SK-N-SH (cell line): ENCODE measurements at regions not wholly inside any gene's neighbourhood (a gene's known extent, or its start where the extent isn't known, plus 50 kb on each side); places are given as distances from the start of the nearest gene placed in this dataset.

Source experiments
- CTCF ChIA-PET: fragments of 300-600, 350-600 bp; formaldehyde crosslinking; extraction: SDS; loops from one replicate; lab custom pipeline; 2021; lab: Yijun Ruan, JAX
- POLR2A ChIA-PET: fragments of 350-600 bp; sonication (Branson Sonifier 250); formaldehyde crosslinking; extraction: SDS; loops from one replicate; lab custom pipeline; 2020; ENCODE audit warnings: antibody characterized with exemption, inconsistent platforms; lab: Yijun Ruan, JAX
- DNase-seq: peaks from one replicate; pipeline ENCODE4 v3.0.0; 2012
- H2AFZ ChIP-seq: fragments of 200-600 bp; sonication (generic); 2 replicates; pipeline ENCODE4 v1.8.1; 2016; ENCODE audit warnings: antibody characterized with exemption, mild to moderate bottlenecking, low read depth
- H3F3A ChIP-seq: fragments of 200-600 bp; sonication (generic); replicated peaks from 2 replicates; pipeline ENCODE3; 2016; ENCODE audit warnings: antibody characterized with exemption, mild to moderate bottlenecking; ENCODE audit not compliant: insufficient read depth
- H3K27ac ChIP-seq, 2 experiments: fragments of 200-500 bp in 1 of 2; fragments of 200-600 bp in 1 of 2; sonication (Bioruptor generic) in 1 of 2; sonication (generic), shearing (Covaris generic) in 1 of 2; 2 replicates each; pipeline versions ENCODE4 v1.5.1 to v1.6.1; 2014 to 2016; ENCODE audit warnings: low read depth in 2 of 2, inconsistent platforms in 1 of 2, low read length in 1 of 2, mild to moderate bottlenecking in 1 of 2, mixed read lengths in 1 of 2
- H3K27me3 ChIP-seq: fragments of 200-600 bp; sonication (generic), shearing (Covaris generic); 2 replicates; pipeline ENCODE4 v1.6.1; 2016; ENCODE audit warnings: mixed run types; ENCODE audit not compliant: insufficient read depth
- H3K36me3 ChIP-seq, 2 experiments: fragments of 200-500 bp in 1 of 2; fragments of 200-600 bp in 1 of 2; sonication (Bioruptor generic) in 1 of 2; sonication (generic) in 1 of 2; replicated peaks in 1 of 2; 2 replicates each; pipeline versions ENCODE3 to v1.5.1; 2014 to 2016; ENCODE audit warnings: low read length in 1 of 2, mild to moderate bottlenecking in 1 of 2; ENCODE audit not compliant: insufficient read depth in 2 of 2, control insufficient read depth in 1 of 2
- H3K4me1 ChIP-seq, 2 experiments: fragments of 200-500 bp in 1 of 2; fragments of 200-600 bp in 1 of 2; sonication (Bioruptor generic) in 1 of 2; sonication (generic), shearing (Covaris generic) in 1 of 2; 2 replicates each; pipeline versions ENCODE4 v1.5.1 to v1.6.1; 2014 to 2016; ENCODE audit warnings: low read depth in 1 of 2, low read length in 1 of 2, mixed run types in 1 of 2; ENCODE audit not compliant: insufficient read depth in 2 of 2, control insufficient read depth in 1 of 2
- H3K4me2 ChIP-seq: fragments of 200-600 bp; sonication (generic), shearing (Covaris generic); 2 replicates; pipeline ENCODE4 v1.6.1; 2017; ENCODE audit warnings: mixed run types
- H3K4me3 ChIP-seq, 2 experiments: fragments of 200-500 bp in 1 of 2; fragments of 200-600 bp in 1 of 2; sonication (Bioruptor generic) in 1 of 2; sonication (generic), shearing (Covaris generic) in 1 of 2; 2 replicates each; pipeline versions ENCODE4 v1.5.1 to v1.8.1; 2014 to 2016; ENCODE audit warnings: low read depth in 2 of 2, inconsistent platforms in 1 of 2, low read length in 1 of 2, mild to moderate bottlenecking in 1 of 2, mixed read lengths in 1 of 2, moderate library complexity in 1 of 2
- H3K79me2 ChIP-seq: fragments of 200-600 bp; sonication (generic); 2 replicates; pipeline ENCODE4 v1.8.1; 2017; ENCODE audit warnings: mild to moderate bottlenecking; ENCODE audit not compliant: insufficient read depth
- H3K9ac ChIP-seq: fragments of 200-600 bp; sonication (generic); 2 replicates; pipeline ENCODE4 v1.6.1; 2017; ENCODE audit warnings: mixed run types
- H3K9me2 ChIP-seq: fragments of 200-600 bp; sonication (generic); 2 replicates; pipeline ENCODE4 v1.6.1; 2017; ENCODE audit warnings: mixed run types
- H3K9me3 ChIP-seq: fragments of 200-600 bp; sonication (generic); 2 replicates; pipeline ENCODE4 v1.6.1; 2017; ENCODE audit warnings: mixed run types, mild to moderate bottlenecking, moderate library complexity
- H4K20me1 ChIP-seq: fragments of 200-600 bp; sonication (generic); 2 replicates; pipeline ENCODE4 v1.6.1; 2017; ENCODE audit warnings: mild to moderate bottlenecking, mixed run types; ENCODE audit not compliant: insufficient read depth
- CHD2 ChIP-seq: fragments of 150-350 bp; IDR thresholded peaks from 2 replicates; pipeline ENCODE4 v1.6.1; 2018; ENCODE audit warnings: low read length; ENCODE audit not compliant: partially characterized antibody
- CTCF ChIP-seq: fragments of 200-600 bp; sonication (generic); IDR thresholded peaks from 2 replicates; pipeline ENCODE4 v1.6.1; 2017; ENCODE audit warnings: antibody characterized with exemption, mild to moderate bottlenecking, moderate library complexity
- EP300 ChIP-seq, 2 experiments: IDR thresholded peaks; 2 replicates each; pipeline versions ENCODE4 v1.4.0 to v1.6.1; 2012; ENCODE audit warnings: borderline replicate concordance in 1 of 2, low read depth in 1 of 2, low read length in 1 of 2
- FOSL2 ChIP-seq: IDR thresholded peaks from 2 replicates; pipeline ENCODE4 v1.4.0; 2012; ENCODE audit warnings: low read depth, mild to moderate bottlenecking, moderate library complexity, borderline replicate concordance
- FOXJ3 ChIP-seq: sonication (generic); formaldehyde crosslinking; IDR thresholded peaks from 2 replicates; pipeline ENCODE4 v1.5.1; 2020; ENCODE audit warnings: mild to moderate bottlenecking, missing genetic modification reagents
- GATA2 ChIP-seq: sonication (generic); formaldehyde crosslinking; IDR thresholded peaks from 2 replicates; pipeline ENCODE4 v1.5.0; 2020; ENCODE audit warnings: mild to moderate bottlenecking, missing genetic modification reagents
- MEF2A ChIP-seq: IDR thresholded peaks from 2 replicates; pipeline ENCODE4 v1.4.0; 2012; ENCODE audit warnings: low read depth, borderline replicate concordance
- MXI1 ChIP-seq: IDR thresholded peaks from 2 replicates; pipeline ENCODE4 v1.6.1; 2012; ENCODE audit warnings: mild to moderate bottlenecking, low read depth, low read length, improper control_type of control experiment
- NFIC ChIP-seq: IDR thresholded peaks from 2 replicates; pipeline ENCODE4 v1.4.0; 2012; ENCODE audit warnings: borderline replicate concordance
- POLR2AphosphoS5 ChIP-seq: IDR thresholded peaks from 2 replicates; pipeline ENCODE4 v1.6.1; 2012; ENCODE audit warnings: low read depth, low read length
- RAD21 ChIP-seq: IDR thresholded peaks from 2 replicates; pipeline ENCODE4 v1.6.1; 2012; ENCODE audit warnings: mild to moderate bottlenecking, low read length
- RXRA ChIP-seq: IDR thresholded peaks from 2 replicates; pipeline ENCODE4 v1.4.0; 2012; ENCODE audit warnings: low read depth, mild to moderate bottlenecking, borderline replicate concordance
- SMC3 ChIP-seq: IDR thresholded peaks from 2 replicates; pipeline ENCODE4 v1.6.1; 2012; ENCODE audit warnings: low read depth, low read length, improper control_type of control experiment
- USF1 ChIP-seq: IDR thresholded peaks from 2 replicates; pipeline ENCODE4 v1.4.0; 2012; ENCODE audit warnings: low read depth, borderline replicate concordance
- WGBS: methylation state at CpG from one replicate; pipeline ENCODE4 v1.1.6; 2017; ENCODE audit warnings: low lambda C conversion rate; 5-methylcytosine and 5-hydroxymethylcytosine counted together

GRCh38 chr4:181845617-181846016, 397.6 kb upstream of the TENM3 start:
- H3F3A ChIP-seq, result no peaks in the 10 kb centered on the region
- 0 out of 2 replicates have a peak, but pooled peaks cover 4% of the 10 kb centered on the region for H3K9me2 ChIP-seq
- ChIA-PET POLR2A (no interaction called here), CTCF (no interaction called here)
- DNase-seq, result no peak
- WGBS, result 77% methylated on average over 3 of the region's 3 CpGs
- TF ChIP-seq RXRA (no peak), POLR2AphosphoS5 (no peak), GATA2 (no peak), USF1 (no peak), CHD2 (no peak), EP300 (IDR thresholded peaks at IDR 0.05; ENCODE audit: borderline replicate concordance in 1 of 2, low read depth in 1 of 2, low read length in 1 of 2) (no peak)
- H4K20me1 ChIP-seq, result no peaks in the 10 kb centered on the region
- no peak overlapping the region for H3K9ac ChIP-seq
- H2AFZ ChIP-seq, result no peak overlapping the region
- H3K79me2 ChIP-seq, result no peaks in the 10 kb centered on the region
- peaks cover 0 to 6% of the 10 kb centered on the region in 2 experiments; a peak in 2 of 4 replicates for H3K4me1 ChIP-seq
- no peak overlapping the region for H3K4me2 ChIP-seq
- H3K27ac ChIP-seq, result no peak overlapping the region
- no peaks in the 10 kb centered on the region for H3K36me3 ChIP-seq
- H3K27me3 ChIP-seq, result no peaks in the 10 kb centered on the region
- no peaks in the 10 kb centered on the region for H3K9me3 ChIP-seq
- H3K4me3 ChIP-seq, result no peak overlapping the region

- Histone ChIP-seq H3F3A (no peaks in the 10 kb centered on the region), H3K27ac (no peak overlapping the region), H3K36me3 (no peaks in the 10 kb centered on the region), H3K4me1 (peaks cover 0 to 6% of the 10 kb centered on the region in 2 experiments; a peak in 2 of 4 replicates), H3K9me2 (0 out of 2 replicates have a peak, but pooled peaks cover 4% of the 10 kb centered on the region), H4K20me1 (no peaks in the 10 kb centered on the region), H3K4me2 (no peak overlapping the region), H3K4me3 (no peak overlapping the region), H3K27me3 (no peaks in the 10 kb centered on the region), H2AFZ (no peak overlapping the region), H3K79me2 (no peaks in the 10 kb centered on the region), H3K9ac (no peak overlapping the region), H3K9me3 (no peaks in the 10 kb centered on the region)
- 57% methylated on average over 4 of the region's 4 CpGs for WGBS
- CTCF ChIA-PET, result no interaction called here
- POLR2A ChIA-PET, result no interaction called here
- DNase-seq, result peak; percentile 57
- TF ChIP-seq USF1 (no peak), RAD21 (peak; percentile 21; the same call in 1 of the 2 replicates), FOSL2 (no peak), CHD2 (no peak)
These were observed 396.3 kb upstream of the TENM3 start for GRCh38 chr4:181846934-181847333.

GRCh38 chr4:181848357-181848756, 394.8 kb upstream of the TENM3 start:
- 80% methylated on average over 6 of the region's 6 CpGs for WGBS
- TF ChIP-seq FOXJ3 (CRISPR knock-in tag) (no peak), SMC3 (no peak), CTCF (no peak), EP300 (IDR thresholded peaks at IDR 0.05; ENCODE audit: borderline replicate concordance in 1 of 2, low read depth in 1 of 2, low read length in 1 of 2) (no peak), MXI1 (no peak), NFIC (no peak), MEF2A (no peak)

More at GRCh38 chr4:181848357-181848756, 394.8 kb upstream of the TENM3 start:
- no peak overlapping the region for H3K4me3 ChIP-seq
- H3K9me3 ChIP-seq, result no peaks in the 10 kb centered on the region
- no peak overlapping the region for H3K27ac ChIP-seq
- ChIA-PET CTCF (no interaction called here), POLR2A (no interaction called here)
- no peak overlapping the region for H3K9ac ChIP-seq
- no peaks in the 10 kb centered on the region for H3K79me2 ChIP-seq
- no peaks in the 10 kb centered on the region for H4K20me1 ChIP-seq
- H3F3A ChIP-seq, result no peaks in the 10 kb centered on the region
- no peaks in the 10 kb centered on the region for H3K27me3 ChIP-seq
- no peaks in the 10 kb centered on the region for H3K36me3 ChIP-seq
- H3K4me2 ChIP-seq, result no peak overlapping the region
- DNase-seq, result no peak
- H3K9me2 ChIP-seq, result 0 out of 2 replicates have a peak, but pooled peaks cover 4% of the 10 kb centered on the region
- peaks cover 0 to 6% of the 10 kb centered on the region in 2 experiments; a peak in 2 of 4 replicates for H3K4me1 ChIP-seq
- no peak overlapping the region for H2AFZ ChIP-seq
